Epithelial cell of esophagus (primary cell): ENCODE measurements at regions not wholly inside any gene's neighbourhood (a gene's known extent, or its start where the extent isn't known, plus 50 kb on each side); places are given as distances from the start of the nearest gene placed in this dataset.

Source experiments
- DNase-seq: peaks from one replicate; pipeline ENCODE4 v3.0.0; 2010; ENCODE audit warnings: low read depth
- H3K4me3 ChIP-seq: 2 replicates; pipeline ENCODE4 v1.5.1; 2011; ENCODE audit warnings: mild to moderate bottlenecking, low read length, control low read depth
- TF ChIP-seq, protein P1 (sequence below): IDR thresholded peaks from 2 replicates; pipeline ENCODE4 v1.5.1; 2011; ENCODE audit warnings: low read depth, mild to moderate bottlenecking, low read length, control low read depth, inconsistent platforms; ENCODE audit not compliant: insufficient read depth; ENCODE audit errors: missing control alignments

DNA sequence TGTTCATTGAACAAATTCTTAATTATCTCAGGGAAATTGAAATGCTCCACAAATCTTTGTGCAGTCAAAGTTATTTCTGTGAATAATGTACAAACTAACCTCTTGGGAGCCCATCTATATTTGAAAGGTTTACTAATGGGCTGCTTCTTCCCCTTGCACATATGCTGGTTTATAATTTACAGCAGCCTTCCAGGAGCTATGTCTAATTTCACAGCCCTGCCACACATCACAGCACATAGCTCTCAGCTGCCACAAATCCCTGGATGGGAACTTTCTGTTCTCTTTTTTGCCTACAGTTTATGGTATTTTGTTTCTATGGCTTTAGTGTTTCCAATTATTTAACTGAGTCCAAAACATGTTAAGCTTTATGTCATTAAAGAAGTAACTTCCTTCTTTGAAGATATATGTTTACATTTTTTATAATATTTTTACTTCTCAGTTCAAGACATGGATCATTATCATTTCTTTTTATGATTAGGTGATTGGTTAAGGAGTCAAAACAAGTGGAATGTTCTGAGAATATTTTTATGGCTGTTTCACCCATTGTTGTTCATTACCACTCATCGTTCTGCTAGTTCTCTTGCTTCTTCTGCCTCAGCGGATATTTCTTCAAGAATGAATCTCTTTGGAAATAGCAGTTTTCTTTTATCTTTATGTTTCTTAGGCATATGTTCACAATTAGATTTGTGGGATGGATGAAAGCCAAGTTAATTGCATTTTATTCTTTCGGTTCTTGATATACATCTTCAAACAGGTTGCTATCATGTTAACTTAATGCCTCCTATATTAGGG, 475.6 kb upstream of the MIS18BP1 start:
- no peak overlapping the region for H3K4me3 ChIP-seq
- TF ChIP-seq, protein P1, sequence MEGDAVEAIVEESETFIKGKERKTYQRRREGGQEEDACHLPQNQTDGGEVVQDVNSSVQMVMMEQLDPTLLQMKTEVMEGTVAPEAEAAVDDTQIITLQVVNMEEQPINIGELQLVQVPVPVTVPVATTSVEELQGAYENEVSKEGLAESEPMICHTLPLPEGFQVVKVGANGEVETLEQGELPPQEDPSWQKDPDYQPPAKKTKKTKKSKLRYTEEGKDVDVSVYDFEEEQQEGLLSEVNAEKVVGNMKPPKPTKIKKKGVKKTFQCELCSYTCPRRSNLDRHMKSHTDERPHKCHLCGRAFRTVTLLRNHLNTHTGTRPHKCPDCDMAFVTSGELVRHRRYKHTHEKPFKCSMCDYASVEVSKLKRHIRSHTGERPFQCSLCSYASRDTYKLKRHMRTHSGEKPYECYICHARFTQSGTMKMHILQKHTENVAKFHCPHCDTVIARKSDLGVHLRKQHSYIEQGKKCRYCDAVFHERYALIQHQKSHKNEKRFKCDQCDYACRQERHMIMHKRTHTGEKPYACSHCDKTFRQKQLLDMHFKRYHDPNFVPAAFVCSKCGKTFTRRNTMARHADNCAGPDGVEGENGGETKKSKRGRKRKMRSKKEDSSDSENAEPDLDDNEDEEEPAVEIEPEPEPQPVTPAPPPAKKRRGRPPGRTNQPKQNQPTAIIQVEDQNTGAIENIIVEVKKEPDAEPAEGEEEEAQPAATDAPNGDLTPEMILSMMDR = no peak
- DNase-seq = no peak

DNA sequence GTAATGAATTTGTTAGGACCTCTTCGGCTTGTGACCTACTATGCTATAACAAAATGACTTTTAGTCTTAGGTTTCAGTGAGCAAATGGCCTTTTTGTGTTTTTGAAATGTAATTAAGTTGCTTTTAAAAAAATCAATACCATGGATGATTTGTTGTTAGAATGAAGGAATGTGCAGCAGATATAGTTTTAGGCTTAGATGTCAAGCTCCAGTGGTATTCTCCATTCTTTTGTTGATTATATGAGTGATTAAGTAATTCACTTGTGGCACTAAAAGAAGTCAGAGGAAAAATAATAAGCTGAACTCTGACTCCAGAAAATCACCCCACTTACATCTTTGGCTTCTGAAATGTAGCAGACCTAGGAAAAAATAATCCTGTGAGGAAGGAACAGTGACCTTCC, 474.1 kb upstream of the MIS18BP1 start:
- TF ChIP-seq, protein P1 = no peak
- H3K4me3 ChIP-seq = no peak overlapping the region
- DNase-seq = no peak

DNA sequence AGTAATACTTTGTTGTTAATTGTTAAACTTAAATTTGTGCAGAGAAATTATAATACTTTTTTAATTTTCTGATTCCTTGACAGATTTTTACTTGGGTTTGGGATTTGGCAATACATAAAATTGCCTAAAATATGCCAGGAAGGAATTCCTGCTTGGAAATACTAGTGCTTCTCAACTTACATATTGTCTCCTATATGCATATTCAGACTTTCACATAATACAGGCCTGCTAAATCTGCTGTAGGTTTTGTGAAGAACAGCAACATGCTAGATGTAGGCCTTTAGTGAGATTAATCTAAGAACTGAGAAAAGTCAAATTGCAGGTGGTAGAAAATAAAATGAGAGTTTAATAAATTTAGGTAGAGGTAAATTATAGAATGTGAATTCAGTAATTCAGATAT, 468.5 kb upstream of the MIS18BP1 start:
- TF ChIP-seq, protein P1 = no peak
- no peak overlapping the region for H3K4me3 ChIP-seq
- no peak for DNase-seq

DNA sequence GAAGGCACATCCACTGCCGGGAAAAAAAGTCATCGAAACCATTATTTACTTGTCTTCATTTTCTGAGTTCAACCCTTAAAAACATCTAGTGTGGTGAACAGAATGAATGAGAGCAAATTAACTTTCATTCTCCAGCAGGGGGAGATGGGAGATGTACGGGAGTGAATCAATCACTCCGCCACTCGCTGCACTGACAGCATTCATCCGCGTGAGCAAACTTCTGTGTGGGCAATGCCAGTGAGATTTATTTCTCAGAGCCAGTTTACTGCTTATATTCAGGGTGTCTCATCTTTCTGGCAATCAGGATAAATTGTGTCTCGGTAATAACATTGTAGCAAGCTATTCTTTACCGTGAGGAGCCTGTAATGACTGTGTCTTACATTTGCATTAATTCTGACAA, 463.6 kb upstream of the MIS18BP1 start:
- TF ChIP-seq, protein P1 = peak; percentile 10
- H3K4me3 ChIP-seq = no peak overlapping the region
- peak; percentile 5 for DNase-seq

DNA sequence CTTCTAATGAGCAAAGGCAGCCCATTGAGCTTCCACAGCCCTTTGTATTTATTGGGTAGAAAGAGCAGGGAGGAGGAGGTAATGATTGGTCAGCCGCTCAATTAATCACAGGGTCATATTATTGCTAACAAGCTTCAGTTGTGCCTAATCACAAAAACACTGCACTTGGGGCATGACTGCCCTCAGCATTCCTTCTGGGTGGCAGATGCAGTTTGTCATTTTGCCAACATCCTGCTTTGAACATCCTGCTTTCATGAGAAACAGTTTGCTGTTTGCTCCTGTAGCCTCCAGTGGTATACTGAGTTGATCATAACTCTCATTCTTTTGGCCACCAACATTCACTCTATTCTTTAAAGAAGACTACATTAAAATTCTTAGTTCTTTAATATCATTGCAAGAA, 462.9 kb upstream of the MIS18BP1 start:
- DNase-seq = peak; percentile 20
- TF ChIP-seq, protein P1 = no peak

DNA sequence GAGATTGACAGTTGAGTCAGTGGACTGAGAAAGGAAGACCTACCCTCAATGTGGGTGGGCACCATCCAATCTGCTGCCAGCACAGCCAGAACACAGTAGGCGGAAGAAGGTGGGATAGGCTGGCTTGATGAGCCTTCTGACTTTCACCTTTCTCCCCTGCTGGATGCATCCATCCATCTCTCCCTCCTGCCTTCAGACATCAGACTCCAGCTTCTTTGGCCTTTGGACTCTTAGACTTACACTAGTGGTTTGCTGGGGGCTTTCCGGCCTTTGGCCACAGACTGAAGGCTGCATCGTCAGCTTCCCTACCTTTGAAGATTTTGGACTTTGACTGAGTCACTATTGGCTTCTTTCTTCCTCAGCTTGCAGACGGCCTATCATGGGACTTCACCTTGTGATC, 456.5 kb upstream of the MIS18BP1 start:
- TF ChIP-seq, protein P1 = no peak
- DNase-seq = no peak
- no peak overlapping the region for H3K4me3 ChIP-seq

More for the DNA sequence above, 462.9 kb upstream of the MIS18BP1 start:
- H3K4me3 ChIP-seq = no peak overlapping the region
